ENCODE measurements at regions not wholly inside any gene's neighbourhood (a gene's known extent, or its start where the extent isn't known, plus 50 kb on each side); places are given as distances from the start of the nearest gene placed in this dataset.

DNA sequence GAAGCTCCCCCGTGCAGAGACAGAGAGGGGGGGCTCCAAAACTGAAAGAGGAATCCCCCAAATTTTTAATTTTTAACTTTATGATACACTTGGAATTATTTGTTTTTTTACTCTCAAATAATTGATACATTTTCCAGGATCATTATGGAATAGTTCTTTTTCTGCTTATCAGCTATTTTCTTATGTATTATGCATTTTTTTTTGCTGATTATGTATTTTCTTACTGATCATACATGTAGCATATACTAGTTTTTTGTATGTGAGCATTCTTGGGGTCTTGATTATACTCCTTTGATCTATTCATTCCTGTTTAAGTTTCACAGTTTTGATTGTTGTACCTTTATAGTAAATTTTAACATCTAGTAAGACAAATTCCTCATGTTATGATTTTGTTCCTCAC lies 55.5 kb upstream of the LDHB start:
- no peak for DNase-seq

DNA sequence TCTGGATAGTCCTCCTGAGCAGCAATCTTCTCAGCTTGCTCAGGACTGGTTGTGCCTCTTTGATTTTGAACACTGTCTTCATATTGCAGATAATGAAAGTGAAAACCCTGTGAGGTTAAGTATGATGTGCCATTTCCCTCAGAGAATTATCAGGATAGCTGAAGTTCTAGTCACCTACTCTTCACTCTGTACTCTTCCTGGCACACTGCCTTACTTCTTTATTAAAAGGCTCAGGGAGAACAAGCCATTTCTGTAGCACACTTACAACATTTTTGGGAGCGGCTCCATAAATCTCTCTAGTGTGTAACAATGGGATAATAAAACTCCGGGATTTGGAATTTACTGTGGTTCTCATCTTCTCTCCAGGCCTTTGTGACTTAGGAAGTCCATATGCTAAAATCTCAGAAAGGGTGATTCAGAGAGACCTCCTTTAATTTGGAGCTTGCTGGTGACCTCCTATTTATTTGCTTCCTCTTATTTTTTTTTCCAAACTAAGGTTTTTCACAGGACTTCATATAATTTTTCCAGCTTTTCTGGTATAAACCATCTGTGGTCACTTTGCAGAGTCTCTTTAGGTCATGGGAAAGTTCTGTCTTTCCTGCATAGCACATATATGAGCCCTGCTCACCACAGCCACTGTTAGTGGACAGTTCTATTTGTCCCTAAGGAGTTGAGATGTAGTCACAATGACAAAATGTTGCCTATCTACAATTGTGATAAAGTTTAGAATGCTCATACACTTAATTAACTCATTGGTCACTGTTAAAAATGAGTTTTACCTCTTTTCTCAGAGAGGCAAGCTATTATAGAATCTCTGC lies 53.5 kb upstream of the LDHB start:
- DNase-seq: peak; percentile 6
